H1 (cell line): ENCODE measurements at regions not wholly inside any gene's neighbourhood (a gene's known extent, or its start where the extent isn't known, plus 50 kb on each side); places are given as distances from the start of the nearest gene placed in this dataset.
A peak's percentile ranks its signal among the peaks of the same experiment; 100 is the strongest.

ENCODE experiments used
- CTCF ChIA-PET: fragments of 300-600 bp; sonication (Branson Sonifier 250); formaldehyde crosslinking; loops from one replicate; lab custom pipeline; 2021; ENCODE audit not compliant: partially characterized antibody; lab: Charles Lee
- POLR2A ChIA-PET: fragments of 300-600 bp; sonication (Branson Sonifier 250); formaldehyde crosslinking; loops from one replicate; lab custom pipeline; 2021; ENCODE audit warnings: inconsistent platforms; ENCODE audit not compliant: partially characterized antibody; lab: Charles Lee
- DNase-seq, 2 experiments: peaks; one replicate each; pipeline versions ENCODE4 v3.0.0 to v3.0.0-alpha.2; 2010 to 2022; ENCODE audit warnings: low spot score in 2 of 2, low read depth in 1 of 2, mixed read lengths in 1 of 2
- FAIRE-seq: peaks from 2 replicates; lab custom pipeline; 2011; peaks lifted over from hg19 to GRCh38; lab: Jason Lieb, UNC
- H2AFZ ChIP-seq: 2 replicates; pipeline ENCODE4 v1.8.1; 2012; ENCODE audit warnings: low read length, inconsistent platforms
- H2AK5ac ChIP-seq: 2 replicates; pipeline ENCODE4 v1.6.1; 2013; ENCODE audit warnings: low read depth, low read length
- H2BK120ac ChIP-seq: replicated peaks from 2 replicates; pipeline ENCODE3; 2013; ENCODE audit warnings: low read depth, low read length, inconsistent platforms
- H2BK12ac ChIP-seq: 2 replicates; pipeline ENCODE4 v1.6.1; 2013; ENCODE audit warnings: low read depth, low read length
- H2BK15ac ChIP-seq: 2 replicates; pipeline ENCODE4 v1.6.1; 2013; ENCODE audit warnings: low read length
- H2BK20ac ChIP-seq: 2 replicates; pipeline ENCODE4 v1.6.1; 2013; ENCODE audit warnings: low read length
- H2BK5ac ChIP-seq: 2 replicates; pipeline ENCODE4 v1.6.1; 2013; ENCODE audit warnings: low read depth, low read length
- H3K14ac ChIP-seq: 2 replicates; pipeline ENCODE4 v1.6.1; 2013; ENCODE audit warnings: inconsistent platforms; ENCODE audit not compliant: insufficient read length
- H3K18ac ChIP-seq: 2 replicates; pipeline ENCODE4 v1.6.1; 2013; ENCODE audit warnings: low read length; ENCODE audit errors: extremely low read depth
- H3K23ac ChIP-seq: 2 replicates; pipeline ENCODE4 v1.6.1; 2013; ENCODE audit warnings: inconsistent platforms; ENCODE audit not compliant: insufficient read length
- H3K23me2 ChIP-seq: 2 replicates; pipeline ENCODE4 v1.6.1; 2013; ENCODE audit warnings: low read depth, low read length
- H3K27ac ChIP-seq: 2 replicates; pipeline ENCODE4 v1.6.1; 2011; ENCODE audit warnings: low read depth, low read length, inconsistent platforms
- H3K27me3 ChIP-seq, 4 experiments: replicated peaks in 1 of 4; 1 replicate in 1 of 4; 2 replicates in 3 of 4; pipeline versions ENCODE4 v1.6.1 to v1.8.1; 2011 to 2013; ENCODE audit warnings: low read length in 3 of 4, mild to moderate bottlenecking in 3 of 4, inconsistent platforms in 2 of 4, mixed read lengths in 2 of 4, moderate library complexity in 1 of 4; ENCODE audit not compliant: control insufficient read depth in 3 of 4, insufficient read depth in 3 of 4; ENCODE audit errors: extremely low read depth in 1 of 4
- H3K36me3 ChIP-seq, 4 experiments: 2 replicates each; pipeline versions ENCODE4 v1.6.1 to v1.8.1; 2011 to 2013; ENCODE audit warnings: mild to moderate bottlenecking in 4 of 4, low read length in 3 of 4, moderate library complexity in 2 of 4, control low read depth in 1 of 4, inconsistent platforms in 1 of 4; ENCODE audit not compliant: insufficient read depth in 4 of 4, control insufficient read depth in 2 of 4
- H3K4ac ChIP-seq: replicated peaks from 2 replicates; pipeline ENCODE3; 2013; ENCODE audit warnings: low read length, low read depth, mixed read lengths, inconsistent platforms; ENCODE audit not compliant: insufficient read length
- H3K4me1 ChIP-seq, 4 experiments: replicated peaks in 1 of 4; 1 replicate in 1 of 4; 2 replicates in 3 of 4; pipeline versions ENCODE4 v1.6.1 to v1.8.1; 2011 to 2013; ENCODE audit warnings: low read length in 3 of 4, inconsistent platforms in 2 of 4, mixed read lengths in 1 of 4; ENCODE audit not compliant: insufficient read depth in 4 of 4, control insufficient read depth in 3 of 4
- H3K4me2 ChIP-seq, 2 experiments: 2 replicates each; pipeline versions ENCODE4 v1.6.1 to v1.8.1; 2011 to 2013; ENCODE audit warnings: low read depth in 2 of 2, low read length in 2 of 2, control low read depth in 1 of 2, inconsistent platforms in 1 of 2, mild to moderate bottlenecking in 1 of 2; ENCODE audit not compliant: insufficient read depth in 1 of 2
- H3K4me3 ChIP-seq, 4 experiments: fragments of 200-600, 300-600 bp in 1 of 4; sonication (generic), shearing (Covaris generic), sonication (Bioruptor Twin) in 1 of 4; 2 replicates each; pipeline versions ENCODE4 v1.5.1 to v1.8.1; 2011 to 2016; ENCODE audit warnings: low read length in 4 of 4, low read depth in 3 of 4, control low read depth in 2 of 4, inconsistent platforms in 2 of 4, mild to moderate bottlenecking in 2 of 4, mixed read lengths in 1 of 4, moderate library complexity in 1 of 4; ENCODE audit not compliant: insufficient read depth in 2 of 4; ENCODE audit errors: extremely low read depth in 1 of 4
- H3K56ac ChIP-seq: replicated peaks from 2 replicates; pipeline ENCODE3; 2013; ENCODE audit warnings: low read depth, mild to moderate bottlenecking, mixed read lengths, low read length, inconsistent platforms; ENCODE audit not compliant: insufficient read length
- H3K79me1 ChIP-seq: 2 replicates; pipeline ENCODE4 v1.6.1; 2013; ENCODE audit warnings: low read depth, low read length, control low read depth
- H3K79me2 ChIP-seq, 2 experiments: 2 replicates each; pipeline versions ENCODE4 v1.6.1 to v1.8.1; 2012 to 2013; ENCODE audit warnings: low read length in 2 of 2, mild to moderate bottlenecking in 2 of 2, inconsistent platforms in 1 of 2; ENCODE audit not compliant: insufficient read depth in 2 of 2, control insufficient read depth in 1 of 2
- H3K9ac ChIP-seq, 4 experiments: replicated peaks in 1 of 4; 1 replicate in 1 of 4; 2 replicates in 3 of 4; pipeline versions ENCODE4 v1.6.1 to v1.8.1; 2011 to 2013; ENCODE audit warnings: low read depth in 3 of 4, low read length in 3 of 4, control low read depth in 2 of 4, mild to moderate bottlenecking in 2 of 4, moderate library complexity in 2 of 4, inconsistent platforms in 1 of 4; ENCODE audit errors: extremely low read depth in 1 of 4
- H3K9me3 ChIP-seq, 2 experiments: 2 replicates each; pipeline versions ENCODE4 v1.6.1 to v1.8.1; 2012 to 2013; ENCODE audit warnings: mild to moderate bottlenecking in 2 of 2, moderate library complexity in 2 of 2, control low read depth in 1 of 2, inconsistent platforms in 1 of 2, low read depth in 1 of 2, low read length in 1 of 2, mixed read lengths in 1 of 2; ENCODE audit not compliant: insufficient read depth in 2 of 2
- H4K20me1 ChIP-seq, 2 experiments: replicated peaks in 1 of 2; 2 replicates each; pipeline versions ENCODE3 to v1.8.1; 2011 to 2013; ENCODE audit warnings: inconsistent platforms in 2 of 2, low read length in 2 of 2, mild to moderate bottlenecking in 1 of 2; ENCODE audit not compliant: insufficient read depth in 2 of 2, control insufficient read depth in 1 of 2
- H4K5ac ChIP-seq: 2 replicates; pipeline ENCODE4 v1.6.1; 2013; ENCODE audit warnings: low read length, low read depth, mixed read lengths, inconsistent platforms; ENCODE audit not compliant: insufficient read length
- H4K8ac ChIP-seq: 2 replicates; pipeline ENCODE4 v1.8.0; 2013; ENCODE audit warnings: mild to moderate bottlenecking, moderate library complexity, low read length, inconsistent platforms; ENCODE audit not compliant: insufficient read depth; ENCODE audit errors: extremely low read depth
- H4K91ac ChIP-seq: replicated peaks from 2 replicates; pipeline ENCODE3; 2013; ENCODE audit warnings: low read length, mixed read lengths, inconsistent platforms; ENCODE audit not compliant: insufficient read length
- BRCA1 ChIP-seq: IDR thresholded peaks from 2 replicates; pipeline ENCODE4 v1.6.1; 2012; ENCODE audit warnings: low read depth, low read length, improper control_type of control experiment
- CBX8 ChIP-seq: fragments of 300-800, 300-1000 bp; sonication (generic); IDR thresholded peaks from 2 replicates; pipeline ENCODE4 v1.7.1; 2016; ENCODE audit warnings: low read depth, low read length, borderline replicate concordance
- CHD2 ChIP-seq: IDR thresholded peaks from 2 replicates; pipeline ENCODE4 v1.6.1; 2012; ENCODE audit warnings: low read length, improper control_type of control experiment
- FOSL1 ChIP-seq: IDR thresholded peaks from 2 replicates; pipeline ENCODE4 v1.6.1; 2011; ENCODE audit warnings: mild to moderate bottlenecking, low read depth, low read length, moderate library complexity; ENCODE audit not compliant: insufficient read depth
- GABPA ChIP-seq: IDR thresholded peaks from 2 replicates; pipeline ENCODE4 v1.6.1; 2011; ENCODE audit warnings: mild to moderate bottlenecking, low read length, moderate library complexity, borderline replicate concordance; ENCODE audit not compliant: insufficient read depth
- KDM4A ChIP-seq: IDR thresholded peaks from one replicate; pipeline ENCODE4 v1.7.1; 2012; ENCODE audit warnings: low read depth, mild to moderate bottlenecking, moderate library complexity, low read length, inconsistent platforms; ENCODE audit not compliant: severe bottlenecking
- KDM5A ChIP-seq: fragments of 200-600 bp; IDR thresholded peaks from 2 replicates; pipeline ENCODE4 v1.7.1; 2012; ENCODE audit warnings: mild to moderate bottlenecking, low read length, inconsistent platforms, mixed read lengths
- MAFK ChIP-seq: IDR thresholded peaks from 2 replicates; pipeline ENCODE4 v1.6.1; 2012; ENCODE audit warnings: low read depth, mild to moderate bottlenecking, improper control_type of control experiment, low read length
- POLR2A ChIP-seq, 2 experiments: IDR thresholded peaks; 1 replicate in 1 of 2; 2 replicates in 1 of 2; pipeline ENCODE4 v1.6.1; 2011; ENCODE audit warnings: low read depth in 2 of 2, low read length in 2 of 2, mild to moderate bottlenecking in 2 of 2; ENCODE audit errors: control extremely low read depth in 1 of 2
- RAD21 ChIP-seq, 2 experiments: IDR thresholded peaks in 1 of 2; conservative IDR thresholded peaks in 1 of 2; 2 replicates each; pipeline ENCODE4 v1.6.1; 2011; ENCODE audit warnings: low read depth in 2 of 2, low read length in 2 of 2, improper control_type of control experiment in 1 of 2, inconsistent platforms in 1 of 2, mild to moderate bottlenecking in 1 of 2, moderate library complexity in 1 of 2
- SP1 ChIP-seq: IDR thresholded peaks from 2 replicates; pipeline ENCODE4 v1.6.1; 2011; ENCODE audit warnings: low read depth, low read length
- TAF7 ChIP-seq: optimal IDR thresholded peaks from 2 replicates; pipeline ENCODE3; 2011; ENCODE audit warnings: low read depth, mild to moderate bottlenecking, inconsistent platforms, low read length, moderate library complexity, borderline replicate concordance
- TCF12 ChIP-seq: IDR thresholded peaks from 2 replicates; pipeline ENCODE4 v1.6.1; 2011; ENCODE audit warnings: low read depth, mild to moderate bottlenecking, low read length
- WGBS, 2 experiments: shearing (Covaris generic) in 1 of 2; methylation state at CpG; one replicate each; pipeline versions ENCODE4 v1.1.6 to v1.1.7; 2013 to 2015; ENCODE audit warnings: low lambda C conversion rate in 2 of 2, mixed read lengths in 2 of 2, inconsistent platforms in 1 of 2, low coverage in 1 of 2, missing lambda C conversion rate in 1 of 2; ENCODE audit not compliant: insufficient replicate concordance in 2 of 2, insufficient coverage in 1 of 2, insufficient read length in 1 of 2; ENCODE audit errors: extremely low coverage in 1 of 2, missing lambda C conversion rate in 1 of 2; 5-methylcytosine and 5-hydroxymethylcytosine counted together
- TF ChIP-seq, protein P1 (sequence below): IDR thresholded peaks from 2 replicates; pipeline ENCODE4 v1.6.1; 2012; ENCODE audit warnings: low read length, inconsistent platforms

DNA sequence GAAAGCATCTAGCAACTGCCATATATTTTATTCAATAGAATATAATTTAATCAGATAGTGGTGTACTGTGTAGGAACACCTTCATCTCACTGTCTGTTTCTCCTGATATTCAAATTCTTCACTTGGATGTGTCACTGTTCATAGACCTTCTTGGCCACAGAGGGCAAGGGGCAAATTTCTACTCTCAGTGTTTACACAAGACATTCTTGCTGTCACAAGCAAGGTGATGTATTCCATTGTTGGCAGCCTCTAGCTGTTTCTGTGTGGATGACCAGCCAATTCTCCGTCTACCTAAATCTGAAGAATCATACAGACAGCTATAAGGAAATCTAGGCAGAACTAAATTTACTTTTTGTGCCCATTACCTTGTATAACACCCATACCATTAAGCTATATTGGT is 948.3 kb downstream of the CNTNAP5 start:
- Histone ChIP-seq H3K14ac (no peak overlapping the region), H3K4me3 (no peak overlapping the region), H2AFZ (no peak overlapping the region), H3K4me1 (peaks cover 0 to 7% (median 0%) of the 10 kb centered on the region in 4 experiments; a peak in 1 of 7 replicates), H3K27ac (no peak overlapping the region), H2BK120ac (no peak overlapping the region), H3K9ac (no peak overlapping the region), H3K36me3 (no peaks in the 10 kb centered on the region), H2AK5ac (no peak overlapping the region), H2BK5ac (no peak overlapping the region), H3K79me1 (no peaks in the 10 kb centered on the region), H4K5ac (no peak overlapping the region), H2BK12ac (no peak overlapping the region), H4K20me1 (no peaks in the 10 kb centered on the region), H3K56ac (no peak overlapping the region), H3K23me2 (no peaks in the 10 kb centered on the region), H3K9me3 (no peaks in the 10 kb centered on the region), H3K4me2 (no peak overlapping the region), H3K4ac (no peak overlapping the region), H3K18ac (no peak overlapping the region), H2BK15ac (no peak overlapping the region), H2BK20ac (0 out of 2 replicates have a peak overlapping the region, but pooled peaks have one; percentile 55), H4K8ac (no peak overlapping the region), H4K91ac (no peak overlapping the region), H3K27me3 (no peaks in the 10 kb centered on the region), H3K79me2 (no peaks in the 10 kb centered on the region), H3K23ac (no peak overlapping the region)
- no peak for DNase-seq
- 100% methylated on average over 1 of the region's 1 CpG; no CpG with 5 or more reads in 1 of the 2 experiments for WGBS, 2 experiments
- FAIRE-seq, result no peak
- ChIA-PET POLR2A (no interaction called here), CTCF (interaction anchor here (1.2 kb wide), 1 partner anchor 12 kb away, joined by 3 read pairs; no protein-coding TSS in a partner anchor)
- TF ChIP-seq TCF12, result no peak
- no peak for TF ChIP-seq CHD2
- no peak for TF ChIP-seq CBX8
- TF ChIP-seq GABPA, result no peak
- no peak for TF ChIP-seq FOSL1
- TF ChIP-seq, protein P1, sequence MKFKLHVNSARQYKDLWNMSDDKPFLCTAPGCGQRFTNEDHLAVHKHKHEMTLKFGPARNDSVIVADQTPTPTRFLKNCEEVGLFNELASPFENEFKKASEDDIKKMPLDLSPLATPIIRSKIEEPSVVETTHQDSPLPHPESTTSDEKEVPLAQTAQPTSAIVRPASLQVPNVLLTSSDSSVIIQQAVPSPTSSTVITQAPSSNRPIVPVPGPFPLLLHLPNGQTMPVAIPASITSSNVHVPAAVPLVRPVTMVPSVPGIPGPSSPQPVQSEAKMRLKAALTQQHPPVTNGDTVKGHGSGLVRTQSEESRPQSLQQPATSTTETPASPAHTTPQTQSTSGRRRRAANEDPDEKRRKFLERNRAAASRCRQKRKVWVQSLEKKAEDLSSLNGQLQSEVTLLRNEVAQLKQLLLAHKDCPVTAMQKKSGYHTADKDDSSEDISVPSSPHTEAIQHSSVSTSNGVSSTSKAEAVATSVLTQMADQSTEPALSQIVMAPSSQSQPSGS, result no peak
- TF ChIP-seq RAD21 (IDR thresholded peaks at IDR 0.05 in 1 of 2, conservative IDR thresholded peaks at IDR 0.05 in 1 of 2; ENCODE audit: low read depth in 2 of 2, low read length in 2 of 2), result no peak
- TF ChIP-seq KDM5A, result no peak
- no peak for TF ChIP-seq SP1
- TF ChIP-seq POLR2A (IDR thresholded peaks at IDR 0.05; ENCODE audit: control extremely low read depth in 1 of 2, low read depth in 2 of 2, low read length in 2 of 2), result no peak
- TF ChIP-seq TAF7, result no peak
- TF ChIP-seq BRCA1, result no peak
- TF ChIP-seq MAFK, result no peak
- no peak for TF ChIP-seq KDM4A
